ENCODE measurements at regions not wholly inside any gene's neighbourhood (a gene's known extent, or its start where the extent isn't known, plus 50 kb on each side); places are given as distances from the start of the nearest gene placed in this dataset.

DNA sequence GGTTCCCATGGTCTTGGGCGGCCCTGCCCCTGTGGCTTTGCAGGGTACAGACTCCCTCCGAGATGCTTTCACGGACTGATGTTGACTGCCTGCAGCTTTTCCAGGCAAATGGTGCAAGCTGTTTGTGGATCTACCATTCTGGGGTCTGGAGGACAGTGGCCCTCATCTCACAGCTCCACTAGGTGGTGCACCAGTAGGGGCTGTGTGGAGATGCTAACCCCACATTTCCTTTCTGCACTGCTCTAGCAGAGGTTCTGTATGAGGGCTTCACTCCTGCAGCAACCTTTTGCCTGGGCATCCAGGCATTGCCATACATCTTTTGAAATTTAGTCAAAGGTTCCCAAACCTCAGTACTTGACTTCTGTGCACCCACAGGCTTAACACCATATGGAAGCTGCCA lies 176.1 kb downstream of the DCAF12L1 start:
- no peak for TF ChIP-seq EZH2phosphoT487 (conservative IDR thresholded peaks at IDR 0.05; ENCODE audit: low read length)
- TF ChIP-seq CTCF (IDR thresholded peaks at IDR 0.05; ENCODE audit: insufficient read depth, low read length, poor library complexity, severe bottlenecking): no peak
- Histone ChIP-seq H3F3A (ENCODE audit: insufficient read depth) (no peaks in the 10 kb centered on the region), H4K20me1 (ENCODE audit: low read depth, low read length) (no peaks in the 10 kb centered on the region), H3K4me2 (ENCODE audit: low read depth, low read length, poor library complexity, severe bottlenecking) (no peak overlapping the region), H3K4me3 (ENCODE audit: insufficient read depth, low read length, poor library complexity, severe bottlenecking) (no peak overlapping the region), H3K9me2 (replicated peaks; ENCODE audit: insufficient read depth, low read length) (no peaks in the 10 kb centered on the region), H3K27ac (ENCODE audit: low read depth, low read length) (no peak overlapping the region), H3K36me3 (ENCODE audit: low read length) (no peaks in the 10 kb centered on the region), H3K27me3 (ENCODE audit: low read length) (no peaks in the 10 kb centered on the region), H3K9ac (ENCODE audit: low read length) (no peak overlapping the region), H3K9me3 (ENCODE audit: insufficient read depth, low read length) (no peaks in the 10 kb centered on the region), H2AFZ (ENCODE audit: low read depth, low read length, severe bottlenecking) (no peak overlapping the region), H3K79me2 (ENCODE audit: insufficient read depth, low read length) (no peaks in the 10 kb centered on the region)

- Histone ChIP-seq H3K36me3 (ENCODE audit: low read length) (no peaks in the 10 kb centered on the region), H3K27me3 (ENCODE audit: low read length) (no peaks in the 10 kb centered on the region), H3F3A (ENCODE audit: insufficient read depth) (peaks cover 12% of the 10 kb centered on the region; the same call in 1 of the 2 replicates), H3K9me2 (replicated peaks; ENCODE audit: insufficient read depth, low read length) (no peaks in the 10 kb centered on the region), H3K4me3 (ENCODE audit: insufficient read depth, low read length, poor library complexity, severe bottlenecking) (no peak overlapping the region), H3K9ac (ENCODE audit: low read length) (no peak overlapping the region), H3K9me3 (ENCODE audit: insufficient read depth, low read length) (no peaks in the 10 kb centered on the region), H3K4me2 (ENCODE audit: low read depth, low read length, poor library complexity, severe bottlenecking) (no peak overlapping the region), H3K79me2 (ENCODE audit: insufficient read depth, low read length) (0 out of 2 replicates have a peak, but pooled peaks cover 6% of the 10 kb centered on the region), H4K20me1 (ENCODE audit: low read depth, low read length) (no peaks in the 10 kb centered on the region), H2AFZ (ENCODE audit: low read depth, low read length, severe bottlenecking) (peak overlapping the region; percentile 91), H3K27ac (ENCODE audit: low read depth, low read length) (peak overlapping the region; percentile 95)
- TF ChIP-seq CTCF (IDR thresholded peaks at IDR 0.05; ENCODE audit: insufficient read depth, low read length, poor library complexity, severe bottlenecking) (no peak), EZH2phosphoT487 (conservative IDR thresholded peaks at IDR 0.05; ENCODE audit: low read length) (no peak)
Measured at GRCh38 chrX:126342859-126343258, 176.8 kb upstream of the DCAF12L2 start.

- H3K36me3 ChIP-seq (ENCODE audit: low read length): no peaks in the 10 kb centered on the region
- H3K9ac ChIP-seq (ENCODE audit: low read length): peak overlapping the region; percentile 60
- no peaks in the 10 kb centered on the region for H3K9me2 ChIP-seq (replicated peaks; ENCODE audit: insufficient read depth, low read length)
- no peaks in the 10 kb centered on the region for H3K27me3 ChIP-seq (ENCODE audit: low read length)
- peak overlapping the region; percentile 67 for H3K4me3 ChIP-seq (ENCODE audit: insufficient read depth, low read length, poor library complexity, severe bottlenecking)
- no peaks in the 10 kb centered on the region for H4K20me1 ChIP-seq (ENCODE audit: low read depth, low read length)
- peak overlapping the region; percentile 91 for H3K4me2 ChIP-seq (ENCODE audit: low read depth, low read length, poor library complexity, severe bottlenecking)
- H3K79me2 ChIP-seq (ENCODE audit: insufficient read depth, low read length): 0 out of 2 replicates have a peak, but pooled peaks cover 6% of the 10 kb centered on the region
- H3F3A ChIP-seq (ENCODE audit: insufficient read depth): peaks cover 12% of the 10 kb centered on the region; the same call in 1 of the 2 replicates
- TF ChIP-seq CTCF (IDR thresholded peaks at IDR 0.05; ENCODE audit: insufficient read depth, low read length, poor library complexity, severe bottlenecking): no peak
- TF ChIP-seq EZH2phosphoT487 (conservative IDR thresholded peaks at IDR 0.05; ENCODE audit: low read length): no peak
- no peak overlapping the region for H2AFZ ChIP-seq (ENCODE audit: low read depth, low read length, severe bottlenecking)
- H3K27ac ChIP-seq (ENCODE audit: low read depth, low read length): peak overlapping the region; percentile 95
- no peaks in the 10 kb centered on the region for H3K9me3 ChIP-seq (ENCODE audit: insufficient read depth, low read length)
Measured at GRCh38 chrX:126339928-126340327, 173.8 kb upstream of the DCAF12L2 start.
